ENCODE measurements at regions not wholly inside any gene's neighbourhood (a gene's known extent, or its start where the extent isn't known, plus 50 kb on each side); places are given as distances from the start of the nearest gene placed in this dataset.

DNA sequence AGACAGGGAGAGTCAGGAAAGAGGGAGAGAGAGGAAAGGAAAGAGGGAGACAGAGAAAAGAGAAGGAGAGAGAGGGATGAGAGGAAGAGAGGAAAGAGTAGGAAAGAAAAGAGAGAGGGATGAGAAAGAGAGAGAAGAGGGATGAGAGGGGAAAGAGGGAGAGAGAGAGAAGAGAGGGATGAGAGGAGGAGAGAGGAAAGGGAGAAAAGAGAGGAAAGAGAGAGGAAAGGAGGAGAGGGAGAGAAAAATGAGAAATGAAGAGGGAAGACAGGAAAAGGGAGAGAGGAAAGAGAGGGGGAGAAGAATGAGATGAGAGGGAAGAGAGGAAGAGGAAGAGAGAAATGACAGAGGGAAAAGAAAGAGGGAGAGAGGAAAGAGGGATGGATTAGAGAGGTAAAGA is 207.0 kb upstream of the SKOR2 start:
- H3K27me3 ChIP-seq (replicated peaks; ENCODE audit: control insufficient read depth, insufficient read depth, low read length), result peaks cover 1% of the 10 kb centered on the region; the same call in 1 of the 2 replicates
- no peak overlapping the region for H3K4me3 ChIP-seq (replicated peaks; ENCODE audit: low read depth, low read length)
- no peaks in the 10 kb centered on the region for H3K36me3 ChIP-seq (ENCODE audit: control insufficient read depth, insufficient read depth, low read length)
- DNase-seq (ENCODE audit: extremely low read depth, insufficient read length), result no peak
- TF ChIP-seq, protein P1, sequence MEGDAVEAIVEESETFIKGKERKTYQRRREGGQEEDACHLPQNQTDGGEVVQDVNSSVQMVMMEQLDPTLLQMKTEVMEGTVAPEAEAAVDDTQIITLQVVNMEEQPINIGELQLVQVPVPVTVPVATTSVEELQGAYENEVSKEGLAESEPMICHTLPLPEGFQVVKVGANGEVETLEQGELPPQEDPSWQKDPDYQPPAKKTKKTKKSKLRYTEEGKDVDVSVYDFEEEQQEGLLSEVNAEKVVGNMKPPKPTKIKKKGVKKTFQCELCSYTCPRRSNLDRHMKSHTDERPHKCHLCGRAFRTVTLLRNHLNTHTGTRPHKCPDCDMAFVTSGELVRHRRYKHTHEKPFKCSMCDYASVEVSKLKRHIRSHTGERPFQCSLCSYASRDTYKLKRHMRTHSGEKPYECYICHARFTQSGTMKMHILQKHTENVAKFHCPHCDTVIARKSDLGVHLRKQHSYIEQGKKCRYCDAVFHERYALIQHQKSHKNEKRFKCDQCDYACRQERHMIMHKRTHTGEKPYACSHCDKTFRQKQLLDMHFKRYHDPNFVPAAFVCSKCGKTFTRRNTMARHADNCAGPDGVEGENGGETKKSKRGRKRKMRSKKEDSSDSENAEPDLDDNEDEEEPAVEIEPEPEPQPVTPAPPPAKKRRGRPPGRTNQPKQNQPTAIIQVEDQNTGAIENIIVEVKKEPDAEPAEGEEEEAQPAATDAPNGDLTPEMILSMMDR (IDR thresholded peaks at IDR 0.05; ENCODE audit: insufficient read depth, low read length, poor library complexity, severe bottlenecking), result no peak

DNA sequence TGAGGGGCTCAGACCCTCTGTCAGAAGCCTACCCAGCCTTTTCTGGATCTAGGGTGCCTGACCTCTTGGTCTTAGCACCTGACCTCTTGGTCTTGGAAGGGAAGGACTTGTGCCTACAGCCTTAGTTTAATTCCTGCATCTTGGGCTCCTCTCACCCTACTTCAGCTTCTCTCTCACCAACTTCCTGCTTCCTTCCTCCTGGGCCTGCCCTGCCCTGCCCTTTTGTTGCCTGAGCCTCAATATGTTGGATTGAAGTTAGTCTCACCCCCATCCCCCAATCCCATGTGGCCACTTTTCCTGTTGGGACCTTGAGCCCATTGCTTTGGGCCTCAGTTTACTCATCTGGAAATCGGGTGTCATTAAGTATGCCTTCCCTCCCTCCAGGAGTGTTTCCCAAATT is 206.2 kb upstream of the SKOR2 start:
- no peak for DNase-seq (ENCODE audit: extremely low read depth, insufficient read length)
- Histone ChIP-seq H3K4me3 (replicated peaks; ENCODE audit: low read depth, low read length) (no peak overlapping the region), H3K36me3 (ENCODE audit: control insufficient read depth, insufficient read depth, low read length) (no peaks in the 10 kb centered on the region), H3K27me3 (replicated peaks; ENCODE audit: control insufficient read depth, insufficient read depth, low read length) (peaks cover 1% of the 10 kb centered on the region; the same call in 1 of the 2 replicates)
- TF ChIP-seq, protein P1 (IDR thresholded peaks at IDR 0.05; ENCODE audit: insufficient read depth, low read length, poor library complexity, severe bottlenecking), result no peak

DNA sequence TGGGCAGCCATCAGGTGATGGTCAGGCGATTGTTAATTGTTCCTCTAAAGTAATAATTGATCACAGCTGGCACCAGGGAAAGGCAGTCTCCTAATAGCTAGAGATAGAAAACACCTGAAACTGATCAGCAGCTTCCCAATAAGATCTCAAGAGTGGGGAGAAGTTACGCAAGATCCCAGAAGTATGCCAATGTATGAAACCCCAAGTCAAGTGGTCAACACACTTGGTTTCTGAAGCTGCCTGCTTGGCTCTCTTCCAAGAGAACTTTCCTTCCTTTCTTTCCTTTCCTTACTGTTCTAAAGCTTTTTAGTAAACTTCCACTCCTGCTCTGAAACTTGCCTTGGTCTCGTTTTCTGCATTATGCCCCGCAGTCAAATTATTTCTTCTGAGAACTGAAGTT is 201.6 kb upstream of the SKOR2 start:
- TF ChIP-seq, protein P1 (IDR thresholded peaks at IDR 0.05; ENCODE audit: insufficient read depth, low read length, poor library complexity, severe bottlenecking), result no peak

DNA sequence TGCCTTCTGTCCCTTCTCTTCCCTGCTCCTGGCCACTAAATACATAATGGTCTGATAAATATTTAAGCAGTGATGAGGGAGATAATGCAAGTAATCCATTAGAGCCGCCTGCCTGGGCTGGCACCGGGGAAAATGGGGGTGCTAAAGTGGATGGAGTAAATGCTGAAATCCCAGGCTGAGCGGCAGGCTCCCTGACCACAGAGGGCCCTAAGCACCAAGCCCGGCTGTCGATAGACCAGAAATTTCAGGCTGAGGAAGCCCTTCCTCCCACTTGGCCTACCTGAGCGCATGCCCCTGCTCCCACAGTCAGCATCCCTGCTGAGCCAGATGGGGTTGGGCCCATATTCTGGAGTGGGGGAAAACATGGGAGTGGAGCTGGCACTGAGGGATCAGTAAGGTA is 197.5 kb upstream of the SKOR2 start:
- H3K4me3 ChIP-seq (replicated peaks; ENCODE audit: low read depth, low read length), result no peak overlapping the region
- no peak for DNase-seq (ENCODE audit: extremely low read depth, insufficient read length)
- H3K27me3 ChIP-seq (replicated peaks; ENCODE audit: control insufficient read depth, insufficient read depth, low read length), result no peaks in the 10 kb centered on the region; the same call in 1 of the 2 replicates
- H3K36me3 ChIP-seq (ENCODE audit: control insufficient read depth, insufficient read depth, low read length), result no peaks in the 10 kb centered on the region
- TF ChIP-seq, protein P1 (IDR thresholded peaks at IDR 0.05; ENCODE audit: insufficient read depth, low read length, poor library complexity, severe bottlenecking), result no peak

More for the DNA sequence above, 201.6 kb upstream of the SKOR2 start:
- no peaks in the 10 kb centered on the region; the same call in 1 of the 2 replicates for H3K27me3 ChIP-seq (replicated peaks; ENCODE audit: control insufficient read depth, insufficient read depth, low read length)
- no peaks in the 10 kb centered on the region for H3K36me3 ChIP-seq (ENCODE audit: control insufficient read depth, insufficient read depth, low read length)
- DNase-seq (ENCODE audit: extremely low read depth, insufficient read length), result no peak
- H3K4me3 ChIP-seq (replicated peaks; ENCODE audit: low read depth, low read length), result no peak overlapping the region

DNA sequence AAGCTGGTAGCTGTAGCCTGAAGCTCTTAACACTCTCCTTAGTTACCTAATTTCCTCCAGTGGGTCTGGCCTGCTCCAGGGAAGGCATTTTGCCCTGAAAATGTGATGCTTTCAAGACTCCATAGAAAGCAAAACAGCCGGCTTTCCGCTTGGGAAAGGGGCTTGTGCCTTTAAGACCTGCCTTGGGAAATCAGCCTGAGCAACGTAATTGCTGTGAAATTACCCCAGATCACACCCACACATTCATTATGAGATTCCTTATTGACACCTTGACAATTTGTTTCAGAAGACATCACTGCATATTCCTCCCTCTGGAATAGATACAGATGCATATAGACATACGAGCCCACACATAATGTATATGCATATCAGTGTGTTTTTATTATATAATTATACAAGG is 190.5 kb upstream of the SKOR2 start:
- H3K4me3 ChIP-seq (replicated peaks; ENCODE audit: low read depth, low read length), result no peak overlapping the region
- no peaks in the 10 kb centered on the region for H3K36me3 ChIP-seq (ENCODE audit: control insufficient read depth, insufficient read depth, low read length)
- TF ChIP-seq, protein P1 (IDR thresholded peaks at IDR 0.05; ENCODE audit: insufficient read depth, low read length, poor library complexity, severe bottlenecking), result no peak
- no peak for DNase-seq (ENCODE audit: extremely low read depth, insufficient read length)
- H3K27me3 ChIP-seq (replicated peaks; ENCODE audit: control insufficient read depth, insufficient read depth, low read length), result no peaks in the 10 kb centered on the region; the same call in 1 of the 2 replicates

DNA sequence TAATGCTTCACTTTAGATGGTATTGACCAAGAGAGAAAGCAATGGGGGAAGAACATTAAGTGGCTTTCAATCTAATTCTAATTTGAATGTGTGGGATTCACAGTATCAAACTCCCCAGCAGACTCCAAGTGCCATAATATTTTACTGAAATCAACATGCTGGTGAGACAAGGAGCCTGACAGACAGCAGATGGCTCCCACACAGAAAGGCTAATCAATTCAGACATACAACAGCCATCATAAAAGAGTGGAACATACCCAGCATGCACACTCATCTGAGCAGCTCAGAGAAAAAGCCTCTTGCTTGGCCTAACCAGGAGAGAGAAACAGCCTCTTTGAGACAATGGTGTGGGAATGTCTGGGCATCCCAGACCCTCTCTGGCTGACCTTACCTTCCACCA is 186.5 kb upstream of the SKOR2 start:
- Histone ChIP-seq H3K4me3 (replicated peaks; ENCODE audit: low read depth, low read length) (no peak overlapping the region), H3K36me3 (ENCODE audit: control insufficient read depth, insufficient read depth, low read length) (no peaks in the 10 kb centered on the region), H3K27me3 (replicated peaks; ENCODE audit: control insufficient read depth, insufficient read depth, low read length) (no peaks in the 10 kb centered on the region; the same call in 1 of the 2 replicates)
- DNase-seq (ENCODE audit: extremely low read depth, insufficient read length), result no peak
- TF ChIP-seq, protein P1 (IDR thresholded peaks at IDR 0.05; ENCODE audit: insufficient read depth, low read length, poor library complexity, severe bottlenecking), result no peak
